SW480 (cell line): ENCODE measurements at regions not wholly inside any gene's neighbourhood (a gene's known extent, or its start where the extent isn't known, plus 50 kb on each side); places are given as distances from the start of the nearest gene placed in this dataset.

Experiments used
- DNase-seq: peaks from one replicate; pipeline ENCODE4 v3.0.0-alpha.2; 2016; ENCODE audit warnings: low spot score

GRCh38 chr13:83941701-83942335 is 59.5 kb upstream of the SLITRK1 start:
- DNase-seq = no peak

- DNase-seq = no peak
These were observed 58.5 kb upstream of the SLITRK1 start for GRCh38 chr13:83940742-83941141.

GRCh38 chr13:83937579-83937978 is 55.3 kb upstream of the SLITRK1 start:
- DNase-seq = no peak

GRCh38 chr13:83935566-83935965 is 53.3 kb upstream of the SLITRK1 start:
- DNase-seq = no peak
